ENCODE measurements at regions not wholly inside any gene's neighbourhood (a gene's known extent, or its start where the extent isn't known, plus 50 kb on each side); places are given as distances from the start of the nearest gene placed in this dataset.

GRCh38 chr4:104411502-104411901 lies 83.2 kb downstream of the CXXC4 start:
- H3K27me3 ChIP-seq (ENCODE audit: insufficient read depth, low read length): no peaks in the 10 kb centered on the region
- 100% methylated on average over 1 of the region's 2 CpGs for WGBS (ENCODE audit: extremely low coverage, insufficient read length, low lambda C conversion rate)
- H4K8ac ChIP-seq (replicated peaks; ENCODE audit: insufficient read length, low read depth, low read length): no peak overlapping the region
- H3K4me2 ChIP-seq (ENCODE audit: insufficient read depth, insufficient read length, low read length): no peak overlapping the region
- H3K27ac Mint-ChIP-seq: no peak overlapping the region
- no peak for TF ChIP-seq CTCF (conservative IDR thresholded peaks at IDR 0.05)
- peaks cover 1% of the 10 kb centered on the region; the same call in 1 of the 2 replicates for H3K4me1 ChIP-seq (ENCODE audit: insufficient read depth, low read length)
- no peaks in the 10 kb centered on the region for H4K20me1 ChIP-seq (ENCODE audit: control insufficient read depth, insufficient read depth, insufficient read length)
- H3K14ac ChIP-seq (ENCODE audit: insufficient read depth, low read length): no peak overlapping the region
- H3K4ac ChIP-seq (ENCODE audit: low read depth, low read length): no peak overlapping the region
- no peaks in the 10 kb centered on the region for H3K79me1 ChIP-seq (ENCODE audit: insufficient read depth, low read depth, low read length, poor library complexity, severe bottlenecking)
- no peak overlapping the region for H2BK12ac ChIP-seq (ENCODE audit: insufficient read length, low read depth, low read length)
- H3K36me3 Mint-ChIP-seq (ENCODE audit: insufficient read depth in 1 of 3, low read depth in 3 of 3): no peaks in the 10 kb centered on the region
- H3K9ac ChIP-seq (ENCODE audit: extremely low read depth, insufficient read length, low read length): no peak overlapping the region
- no peak overlapping the region for H2BK120ac ChIP-seq (ENCODE audit: low read depth, low read length, poor library complexity, severe bottlenecking)
- no peak overlapping the region for H2BK15ac ChIP-seq (ENCODE audit: low read depth, low read length)
- no peak overlapping the region for H3K23ac ChIP-seq (ENCODE audit: insufficient read length, low read depth, low read length)
- no peak overlapping the region for H3K56ac ChIP-seq (ENCODE audit: insufficient read length, low read depth, low read length)
- H3K4me1 Mint-ChIP-seq: peaks cover 7 to 9% of the 10 kb centered on the region in 2 experiments
- no peak overlapping the region for H4K91ac ChIP-seq (ENCODE audit: insufficient read length, low read depth, low read length)
- no peaks in the 10 kb centered on the region for H3K79me2 ChIP-seq (ENCODE audit: insufficient read depth, low read length)
- H3K23me2 ChIP-seq (ENCODE audit: insufficient read length, low read depth, low read length, poor library complexity, severe bottlenecking): no peaks in the 10 kb centered on the region
- H3K4me3 Mint-ChIP-seq: no peak overlapping the region
- H2AFZ ChIP-seq (ENCODE audit: low read length): no peak overlapping the region
- H3K27ac ChIP-seq (ENCODE audit: insufficient read length, low read depth, low read length): no peak overlapping the region
- H2BK5ac ChIP-seq (ENCODE audit: insufficient read length, low read length): no peak overlapping the region
- H2BK20ac ChIP-seq (ENCODE audit: low read depth, low read length, poor library complexity, severe bottlenecking): no peak overlapping the region
- H3K27me3 Mint-ChIP-seq (ENCODE audit: low read depth): no peaks in the 10 kb centered on the region
- no peak overlapping the region for H4K5ac ChIP-seq (ENCODE audit: insufficient read length, low read depth, low read length)
- no peaks in the 10 kb centered on the region for H3K9me3 Mint-ChIP-seq
- H3K9me3 ChIP-seq (ENCODE audit: control insufficient read depth, low read depth, low read length): no peaks in the 10 kb centered on the region
- no peak for DNase-seq
- no peak overlapping the region for H2AK5ac ChIP-seq (ENCODE audit: insufficient read length, low read length)
- no peak overlapping the region for H3K18ac ChIP-seq (ENCODE audit: insufficient read length, low read depth, low read length)
- H3T11ph ChIP-seq (ENCODE audit: low read length): no peak overlapping the region

All from H9 (cell line).